ENCODE measurements at regions not wholly inside any gene's neighbourhood (a gene's known extent, or its start where the extent isn't known, plus 50 kb on each side); places are given as distances from the start of the nearest gene placed in this dataset.

DNA sequence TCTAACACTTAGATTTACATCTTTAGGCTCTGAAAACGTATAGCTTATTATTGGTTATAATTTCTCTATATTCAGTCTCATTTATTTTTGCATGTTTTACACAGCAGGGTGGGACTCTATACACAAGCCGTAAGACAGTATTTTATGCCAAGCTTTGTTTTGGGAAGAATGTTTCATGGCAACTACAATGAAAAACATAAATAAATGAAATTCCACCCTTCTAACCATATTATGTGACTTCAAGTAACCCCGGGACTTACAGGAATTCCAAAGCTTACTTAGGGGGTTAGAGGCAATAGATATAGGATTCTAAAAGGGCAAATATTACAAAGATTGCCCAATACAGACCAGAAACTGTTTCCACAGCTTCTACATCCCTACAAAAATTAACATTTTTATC, 370.9 kb downstream of the PRR32 start:
- no peak for TF ChIP-seq RCOR1 (IDR thresholded peaks at IDR 0.05; ENCODE audit: insufficient replicate concordance, low read length)
- TF ChIP-seq NFE2L2 (IDR thresholded peaks at IDR 0.05; ENCODE audit: low read depth, low read length), result no peak
- TF ChIP-seq RFX5 (IDR thresholded peaks at IDR 0.05; ENCODE audit: low read depth, low read length), result no peak
- TF ChIP-seq, protein P1, sequence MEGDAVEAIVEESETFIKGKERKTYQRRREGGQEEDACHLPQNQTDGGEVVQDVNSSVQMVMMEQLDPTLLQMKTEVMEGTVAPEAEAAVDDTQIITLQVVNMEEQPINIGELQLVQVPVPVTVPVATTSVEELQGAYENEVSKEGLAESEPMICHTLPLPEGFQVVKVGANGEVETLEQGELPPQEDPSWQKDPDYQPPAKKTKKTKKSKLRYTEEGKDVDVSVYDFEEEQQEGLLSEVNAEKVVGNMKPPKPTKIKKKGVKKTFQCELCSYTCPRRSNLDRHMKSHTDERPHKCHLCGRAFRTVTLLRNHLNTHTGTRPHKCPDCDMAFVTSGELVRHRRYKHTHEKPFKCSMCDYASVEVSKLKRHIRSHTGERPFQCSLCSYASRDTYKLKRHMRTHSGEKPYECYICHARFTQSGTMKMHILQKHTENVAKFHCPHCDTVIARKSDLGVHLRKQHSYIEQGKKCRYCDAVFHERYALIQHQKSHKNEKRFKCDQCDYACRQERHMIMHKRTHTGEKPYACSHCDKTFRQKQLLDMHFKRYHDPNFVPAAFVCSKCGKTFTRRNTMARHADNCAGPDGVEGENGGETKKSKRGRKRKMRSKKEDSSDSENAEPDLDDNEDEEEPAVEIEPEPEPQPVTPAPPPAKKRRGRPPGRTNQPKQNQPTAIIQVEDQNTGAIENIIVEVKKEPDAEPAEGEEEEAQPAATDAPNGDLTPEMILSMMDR (conservative IDR thresholded peaks at IDR 0.05; ENCODE audit: low read depth, low read length), result no peak
- no peak for TF ChIP-seq FOS (IDR thresholded peaks at IDR 0.05; ENCODE audit: low read depth, low read length)
